Panc1 (cell line): ENCODE measurements at regions not wholly inside any gene's neighbourhood (a gene's known extent, or its start where the extent isn't known, plus 50 kb on each side); places are given as distances from the start of the nearest gene placed in this dataset.

ENCODE experiments used
- ATAC-seq: fragments of 200-7000 bp; cut with Tn5 transposase; 2 replicates; pipeline ENCODE4 v1.9.1; 2020; ENCODE audit warnings: mild to moderate bottlenecking, moderate library complexity
- BruUV-seq: library from RNA; stranded (reverse); fragments of 400-500 nt; replicated peaks from 2 replicates; lab custom pipeline; 2021; lab: Mats Ljungman, UMichigan
- CTCF ChIA-PET: fragments of 300-600 bp; sonication (Branson Sonifier 250); formaldehyde crosslinking; loops from one replicate; lab custom pipeline; 2022; ENCODE audit warnings: antibody characterized with exemption; lab: Charles Lee
- POLR2A ChIA-PET: fragments of 300-600 bp; sonication (Branson Sonifier 250); formaldehyde crosslinking; loops from one replicate; lab custom pipeline; 2022; ENCODE audit warnings: antibody characterized with exemption; lab: Charles Lee
- DNase-seq: peaks from one replicate; pipeline ENCODE4 v3.0.0-alpha.2; 2010; ENCODE audit warnings: low read depth, low spot score
- H3K27ac ChIP-seq: 2 replicates; pipeline ENCODE4 v1.5.1; 2011; ENCODE audit warnings: mild to moderate bottlenecking, low read length, inconsistent platforms
- H3K27me3 ChIP-seq: fragments of 200-500 bp; sonication (Bioruptor generic); 2 replicates; pipeline ENCODE4 v1.6.0; 2014; ENCODE audit warnings: low read length, inconsistent platforms; ENCODE audit not compliant: control insufficient read depth, insufficient read depth
- H3K36me3 ChIP-seq: fragments of 200-500 bp; sonication (Bioruptor generic); 2 replicates; pipeline ENCODE4 v1.5.1; 2014; ENCODE audit warnings: inconsistent platforms, mild to moderate bottlenecking, low read length, moderate library complexity; ENCODE audit not compliant: control insufficient read depth, insufficient read depth
- H3K4me1 ChIP-seq: 2 replicates; pipeline ENCODE4 v1.5.1; 2011; ENCODE audit warnings: inconsistent platforms, mild to moderate bottlenecking, low read length, moderate library complexity; ENCODE audit not compliant: control insufficient read depth, insufficient read depth
- H3K4me3 ChIP-seq, 2 experiments: 2 replicates each; pipeline ENCODE4 v1.5.1; 2011 to 2012; ENCODE audit warnings: low read depth in 2 of 2, low read length in 2 of 2, mild to moderate bottlenecking in 2 of 2, inconsistent platforms in 1 of 2, moderate library complexity in 1 of 2
- H3K9me3 ChIP-seq: fragments of 200-500 bp; sonication (Bioruptor generic); 2 replicates; pipeline ENCODE4 v1.5.1; 2014; ENCODE audit warnings: low read depth, mild to moderate bottlenecking, inconsistent platforms, low read length, moderate library complexity; ENCODE audit not compliant: control insufficient read depth, insufficient read depth
- CTCF ChIP-seq: fragments of 450-650 bp; IDR thresholded peaks from 2 replicates; pipeline ENCODE4 v1.5.1; 2017; ENCODE audit warnings: mild to moderate bottlenecking
- POLR2AphosphoS5 ChIP-seq: IDR thresholded peaks from 2 replicates; pipeline ENCODE4 v1.6.1; 2012; ENCODE audit warnings: mild to moderate bottlenecking, low read depth, low read length, moderate library complexity
- REST ChIP-seq, 2 experiments: IDR thresholded peaks; 2 replicates each; pipeline ENCODE4 v1.6.1; 2011 to 2012; ENCODE audit warnings: low read depth in 2 of 2, control low read depth in 1 of 2, low read length in 1 of 2, mild to moderate bottlenecking in 1 of 2, moderate library complexity in 1 of 2; ENCODE audit not compliant: insufficient read depth in 1 of 2
- SIN3A ChIP-seq: IDR thresholded peaks from 2 replicates; pipeline ENCODE4 v1.6.1; 2012; ENCODE audit warnings: low read depth, mild to moderate bottlenecking, low read length, moderate library complexity, borderline replicate concordance; ENCODE audit not compliant: insufficient read depth
- TCF7L2 ChIP-seq: IDR thresholded peaks from 2 replicates; pipeline ENCODE4 v1.6.1; 2011; ENCODE audit warnings: mild to moderate bottlenecking, low read depth, low read length, inconsistent platforms
- in situ Hi-C: cut with HindIII; loops from 2 replicates; pipeline ENCODE4 v1.10.0; 2016; ENCODE audit warnings: low sequenced_read_pairs, low pct_unique_long_range_greater_than_20kb
- intact Hi-C: fragments of 100-400 bp; cut with micrococcal nuclease; formaldehyde crosslinking; loops from one replicate; pipeline ENCODE4 v1.10.0; 2022; ENCODE audit not compliant: unreplicated experiment

GRCh38 chr5:15206133-15206532, 293.8 kb upstream of the FBXL7 start:
- 0 out of 2 replicates have a peak, but pooled peaks cover 4% of the 10 kb centered on the region for H3K9me3 ChIP-seq
- no TSS peak for BruUV-seq
- no peak overlapping the region for H3K27ac ChIP-seq
- no peak for TF ChIP-seq TCF7L2
- H3K4me1 ChIP-seq = no peaks in the 10 kb centered on the region
- CTCF ChIA-PET = no interaction called here
- in situ Hi-C loops = no loop called here
- H3K27me3 ChIP-seq = no peaks in the 10 kb centered on the region
- POLR2A ChIA-PET = no interaction called here
- H3K4me3 ChIP-seq = no peak overlapping the region
- DNase-seq (no peak), ATAC-seq (no peak)
- intact Hi-C loops = no loop called here
- H3K36me3 ChIP-seq = no peaks in the 10 kb centered on the region

DNA sequence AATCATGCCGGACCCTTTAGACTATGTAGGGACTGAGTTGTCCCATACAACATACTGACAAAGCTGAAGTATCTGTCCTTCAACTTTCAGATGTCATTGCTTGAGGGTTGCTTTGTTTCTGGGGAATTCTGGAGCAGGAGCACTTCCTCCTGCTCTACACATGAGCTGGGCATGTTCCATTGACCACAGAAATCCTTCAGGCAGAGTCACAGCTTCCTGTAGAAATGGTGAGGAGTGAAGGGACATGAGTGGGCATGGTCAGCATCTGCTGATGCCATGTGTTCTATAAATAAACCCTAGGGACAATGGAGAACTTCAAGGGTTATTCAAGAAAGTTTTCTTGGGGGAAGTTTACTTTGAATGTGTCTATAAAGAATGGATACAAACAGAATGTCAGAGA, 296.6 kb upstream of the FBXL7 start:
- CTCF ChIA-PET = no interaction called here
- no peaks in the 10 kb centered on the region for H3K36me3 ChIP-seq
- intact Hi-C loops (no loop called here), in situ Hi-C loops (no loop called here)
- DNase-seq = no peak
- no peak overlapping the region for H3K4me3 ChIP-seq
- no TSS peak for BruUV-seq
- TF ChIP-seq POLR2AphosphoS5 (no peak), REST (IDR thresholded peaks at IDR 0.05; ENCODE audit: insufficient read depth in 1 of 2, low read depth in 2 of 2, low read length in 1 of 2) (no peak), SIN3A (no peak), CTCF (no peak), TCF7L2 (no peak)
- POLR2A ChIA-PET = no interaction called here
- H3K9me3 ChIP-seq = no peaks in the 10 kb centered on the region
- no peak overlapping the region for H3K27ac ChIP-seq
- no peaks in the 10 kb centered on the region for H3K27me3 ChIP-seq
- H3K4me1 ChIP-seq = no peaks in the 10 kb centered on the region
- ATAC-seq = no peak

DNA sequence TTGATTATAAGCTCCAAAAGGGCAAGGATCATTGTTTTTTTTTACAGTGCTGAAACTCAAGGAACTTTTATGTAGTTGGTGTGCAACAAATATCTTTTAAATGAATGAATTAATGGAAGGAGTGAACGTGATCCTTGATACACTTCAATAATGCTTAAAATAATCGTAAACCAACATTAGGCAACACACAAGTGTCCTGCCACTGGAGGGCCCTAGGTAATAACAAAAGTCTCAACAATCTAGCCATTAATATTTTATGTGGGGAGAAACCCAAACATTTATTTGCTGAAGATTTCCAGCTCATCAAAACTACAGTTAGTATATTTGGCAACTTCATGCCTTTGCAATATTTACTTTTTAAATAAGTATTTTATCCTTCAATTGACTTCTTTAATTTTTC, 309.0 kb upstream of the FBXL7 start:
- no TSS peak for BruUV-seq
- Histone ChIP-seq H3K4me1 (no peaks in the 10 kb centered on the region), H3K9me3 (no peaks in the 10 kb centered on the region), H3K27ac (no peak overlapping the region), H3K4me3 (no peak overlapping the region), H3K36me3 (no peaks in the 10 kb centered on the region), H3K27me3 (no peaks in the 10 kb centered on the region)
- TF ChIP-seq REST (IDR thresholded peaks at IDR 0.05; ENCODE audit: insufficient read depth in 1 of 2, low read depth in 2 of 2, low read length in 1 of 2) (no peak), TCF7L2 (no peak), SIN3A (no peak), CTCF (no peak), POLR2AphosphoS5 (no peak)
- ChIA-PET CTCF (no interaction called here), POLR2A (no interaction called here)
- no peak for ATAC-seq
- in situ Hi-C loops = no loop called here
- DNase-seq = no peak
- intact Hi-C loops = no loop called here
